Left renal cortex interstitium (tissue), 4 donors: ENCODE measurements at regions not wholly inside any gene's neighbourhood (a gene's known extent, or its start where the extent isn't known, plus 50 kb on each side); places are given as distances from the start of the nearest gene placed in this dataset.
"Not testable (repeated sequence)": the region's sequence is repeated elsewhere in the genome, so short reads cannot be mapped to it uniquely, and the experiment has no call there.

ENCODE experiments used
- DNase-seq, 4 donors: peaks; one replicate each; pipeline ENCODE4 v3.0.0-alpha.2; 2013; ENCODE audit warnings: low read depth in 4 of 4, low spot score in 2 of 4, missing footprints in 1 of 4

DNA sequence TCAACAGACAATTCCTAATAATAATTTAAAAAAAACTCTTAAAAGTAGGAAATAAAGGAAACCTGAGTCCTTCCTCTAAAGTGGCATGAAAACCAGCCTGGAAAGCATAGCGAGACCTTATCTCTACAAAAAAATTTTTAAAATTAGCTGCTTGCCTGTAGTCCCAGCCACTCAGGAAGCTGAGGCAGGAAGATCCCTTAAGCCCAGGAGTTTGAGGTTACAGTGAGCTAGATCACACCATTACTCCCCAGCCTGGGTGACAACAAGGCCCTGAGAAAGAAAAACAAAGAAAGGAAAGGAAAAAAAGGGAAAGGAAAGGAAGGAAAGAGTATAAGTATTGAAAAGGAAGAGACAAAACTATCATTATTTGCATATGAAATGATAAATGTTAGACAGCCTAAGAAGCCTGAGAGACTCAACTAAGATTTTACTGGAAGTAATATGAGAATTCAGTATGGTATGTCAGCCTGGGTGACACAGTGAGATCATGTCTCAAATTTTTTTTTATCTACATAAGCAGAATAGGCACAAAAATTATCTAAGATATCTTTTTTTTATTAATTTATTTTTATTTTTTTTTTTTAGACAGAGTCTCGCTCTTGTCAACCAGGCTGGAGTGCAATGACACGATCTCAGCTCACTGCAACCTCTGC, 113.0 kb downstream of the GOSR1 start:
- DNase-seq: no peak

DNA sequence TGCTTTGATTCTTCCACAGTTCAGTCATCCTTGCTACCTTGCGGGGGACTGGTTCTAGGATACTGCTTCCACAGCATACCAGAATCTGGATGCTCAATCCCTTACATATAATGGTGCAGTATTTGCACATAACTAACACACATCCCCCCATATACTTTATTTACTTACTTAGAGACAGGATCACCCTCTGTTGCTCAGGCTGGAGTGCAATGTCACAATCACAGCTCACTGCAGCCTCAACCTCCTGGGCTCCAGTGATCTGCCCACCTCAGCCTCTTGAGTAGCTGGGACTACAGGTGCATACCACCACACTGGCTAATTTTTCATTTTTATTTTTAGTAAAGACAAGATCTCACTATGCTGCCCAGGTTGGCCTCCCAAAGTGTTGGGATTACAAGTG, 112.2 kb downstream of the GOSR1 start:
- no peak for DNase-seq

DNA sequence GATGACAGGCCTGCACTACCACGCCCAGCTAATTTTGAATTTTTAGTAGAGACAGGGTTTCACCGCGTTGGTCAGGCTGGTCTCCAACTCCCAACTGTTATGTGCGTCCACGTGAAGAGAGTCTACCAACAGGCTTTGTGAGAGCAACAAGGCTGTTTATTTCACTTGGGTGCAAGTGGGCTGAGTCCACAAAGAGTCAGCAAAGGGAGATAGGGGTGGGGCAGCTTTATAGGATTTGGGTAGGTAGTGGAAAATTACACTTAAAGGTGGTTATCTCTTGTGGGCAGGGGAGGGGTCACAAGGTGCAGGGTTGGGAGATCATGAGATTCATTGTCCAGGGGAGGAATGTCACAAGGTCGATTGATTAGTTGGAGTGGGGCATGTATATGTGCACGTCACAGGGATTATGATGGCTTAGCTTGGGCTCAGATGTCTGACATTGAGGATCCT, 111.6 kb downstream of the GOSR1 start:
- DNase-seq: no peak

DNA sequence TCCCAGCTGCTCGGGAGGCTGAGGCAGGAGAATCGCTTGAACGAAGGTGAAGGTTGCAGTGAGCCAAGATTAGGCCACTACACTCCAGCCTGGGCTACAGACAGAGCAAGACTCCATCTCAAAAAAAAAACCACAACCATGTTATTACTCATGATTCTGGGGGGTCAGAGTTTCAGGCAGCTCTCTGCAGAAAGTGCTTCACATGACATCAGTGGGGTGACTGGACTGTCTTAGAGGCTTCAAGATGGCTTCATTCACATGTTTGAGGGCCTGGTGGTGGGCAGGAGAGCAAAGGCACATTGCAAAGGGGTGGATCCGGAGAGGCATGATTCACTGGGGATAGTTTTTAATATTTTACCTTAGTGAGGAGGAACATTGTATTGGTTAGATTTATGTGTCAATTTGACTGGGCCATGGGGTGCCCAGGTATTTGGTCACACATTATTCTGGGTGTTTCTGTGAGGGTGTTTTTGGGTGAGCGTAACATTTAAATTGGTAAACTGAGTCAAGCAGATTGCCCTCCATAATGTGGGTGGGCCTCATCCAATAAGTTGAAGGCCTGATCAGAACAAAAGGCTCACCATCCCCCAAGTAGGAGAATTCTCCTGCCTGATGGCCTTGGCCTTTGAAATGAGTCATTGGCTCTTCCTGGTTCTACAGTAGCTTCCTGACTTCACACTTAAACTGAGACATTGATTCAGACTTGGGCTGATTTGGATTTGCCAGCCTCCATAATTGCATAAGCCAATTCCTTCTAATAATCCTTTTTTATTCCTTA, 109.8 kb downstream of the GOSR1 start:
- DNase-seq: no peak

DNA sequence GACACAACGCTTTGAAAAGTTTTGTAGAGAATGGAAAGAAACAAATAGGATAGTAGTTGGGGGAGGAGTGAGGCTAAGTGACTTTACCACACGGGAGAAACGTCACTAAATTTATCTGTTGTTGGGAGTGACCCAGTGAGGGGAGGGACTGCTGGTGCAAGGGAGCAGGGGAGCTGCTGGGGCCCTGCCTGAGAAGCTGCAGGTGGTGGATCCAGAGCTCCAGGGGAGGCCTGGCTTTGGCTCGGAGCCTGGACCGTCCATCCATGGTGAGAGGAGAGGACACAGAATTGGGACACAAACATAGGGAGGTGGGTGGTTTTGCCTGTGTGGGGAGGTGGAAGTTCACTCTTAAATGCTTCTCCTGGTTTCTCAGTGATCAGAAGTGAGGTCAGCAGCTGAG, 107.6 kb downstream of the GOSR1 start:
- DNase-seq: no peak

DNA sequence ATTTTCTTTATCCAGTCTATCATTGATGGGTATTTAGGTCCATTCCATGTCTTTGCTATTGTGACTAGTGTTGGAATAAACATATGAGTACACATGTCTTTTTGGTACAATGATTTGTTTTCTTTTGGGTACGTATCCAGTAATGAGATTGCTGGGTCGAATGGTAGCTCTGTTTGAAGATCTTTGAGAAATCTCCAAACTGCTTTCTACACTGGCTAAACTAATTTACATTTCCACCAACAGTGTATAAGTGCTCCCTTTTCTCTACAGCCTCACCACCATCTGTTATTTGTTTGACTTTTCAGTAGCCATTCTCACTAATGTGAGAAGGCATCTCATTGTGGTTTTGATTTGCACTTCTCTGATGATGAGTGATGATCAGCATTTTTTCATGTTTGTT, 103.7 kb downstream of the GOSR1 start:
- no peak for DNase-seq

DNA sequence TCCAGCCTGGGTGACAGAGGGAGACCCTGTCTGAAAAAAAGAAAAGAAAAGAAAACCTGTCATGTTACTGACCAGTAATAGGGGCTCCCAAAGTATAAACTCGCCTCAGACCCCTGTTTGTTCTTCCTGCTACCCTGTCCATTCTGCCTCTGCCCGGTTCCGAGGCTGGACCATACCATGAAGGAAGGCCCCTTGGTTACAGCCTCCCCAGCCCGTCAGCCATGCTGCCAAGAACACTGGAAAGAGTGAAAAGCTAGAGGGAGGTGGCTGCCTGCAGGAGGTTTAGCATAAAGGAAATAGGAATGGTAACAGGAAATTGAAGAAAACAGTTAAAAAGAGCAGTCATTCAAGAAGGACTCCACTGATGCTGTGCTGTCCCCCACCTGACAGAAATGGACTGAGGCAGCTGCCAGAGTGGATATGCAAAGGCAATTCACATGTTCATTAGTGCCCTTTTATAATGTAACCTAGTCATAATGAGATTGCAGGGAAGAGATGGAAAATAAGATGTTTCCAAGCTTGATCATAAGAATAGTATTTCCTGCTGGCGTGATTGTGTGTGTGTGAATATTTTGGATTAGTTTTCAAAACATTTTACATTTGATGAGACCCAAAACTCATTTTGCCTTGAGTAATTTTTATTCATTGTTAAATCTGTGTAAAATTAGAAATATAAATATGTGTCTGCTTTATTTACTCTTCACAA, 102.6 kb downstream of the GOSR1 start:
- DNase-seq: no peak

DNA sequence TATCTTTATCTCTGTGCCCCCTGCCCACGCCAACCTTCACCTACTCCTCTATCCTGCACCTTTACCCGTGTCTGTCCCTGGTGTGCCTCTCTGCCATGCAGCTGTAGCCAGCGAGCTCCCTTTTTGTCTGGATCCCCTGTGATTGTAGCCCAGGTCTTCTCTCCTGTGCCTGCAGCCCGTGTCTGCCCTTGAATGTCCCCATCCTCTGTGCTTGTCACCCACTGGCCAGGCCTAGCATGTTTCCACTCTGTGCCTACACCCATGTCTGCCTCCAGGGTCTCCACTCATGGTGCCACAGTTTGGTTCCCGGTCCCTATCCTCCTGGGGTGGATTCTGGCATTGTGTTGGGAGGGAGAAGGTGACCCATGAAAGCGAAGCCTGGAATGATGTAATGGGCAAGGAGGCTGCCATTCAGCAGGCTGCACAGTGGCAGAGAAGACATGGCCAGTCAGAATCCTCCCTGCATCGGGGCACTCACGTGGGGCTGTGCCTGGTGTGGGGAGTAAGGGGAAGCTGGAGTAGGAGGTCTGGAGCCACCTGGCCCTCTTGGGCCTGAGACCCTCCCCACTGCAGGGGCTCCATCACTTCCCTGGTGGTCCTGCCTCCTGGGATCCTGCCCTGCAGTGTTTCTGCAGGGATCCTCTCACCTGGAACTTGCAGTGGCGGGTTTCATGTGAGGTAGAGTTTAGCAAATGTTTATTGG, 101.0 kb downstream of the GOSR1 start:
- DNase-seq: not testable (repeated sequence)
